Mucosa of rectum (tissue), 2 donors: ENCODE measurements at regions not wholly inside any gene's neighbourhood (a gene's known extent, or its start where the extent isn't known, plus 50 kb on each side); places are given as distances from the start of the nearest gene placed in this dataset.

Experiments used
- H3K27ac ChIP-seq, 2 donors: one replicate each; pipeline ENCODE4 v1.7.0; 2013; ENCODE audit warnings: inconsistent platforms in 2 of 2, low read depth in 2 of 2, low read length in 2 of 2
- H3K27me3 ChIP-seq, 2 donors: one replicate each; pipeline ENCODE4 v1.7.0; 2013; ENCODE audit warnings: low read length in 2 of 2; ENCODE audit not compliant: control insufficient read depth in 2 of 2, insufficient read depth in 2 of 2
- H3K36me3 ChIP-seq, 2 donors: one replicate each; pipeline ENCODE4 v1.7.0; 2013; ENCODE audit warnings: low read length in 2 of 2; ENCODE audit not compliant: control insufficient read depth in 2 of 2, insufficient read depth in 2 of 2
- H3K4me1 ChIP-seq, 2 donors: one replicate each; pipeline ENCODE4 v1.7.0; 2013; ENCODE audit warnings: low read length in 2 of 2, mild to moderate bottlenecking in 1 of 2; ENCODE audit not compliant: control insufficient read depth in 2 of 2, insufficient read depth in 2 of 2
- H3K4me3 ChIP-seq, 2 donors: one replicate each; pipeline ENCODE4 v1.7.0; 2013; ENCODE audit warnings: low read length in 2 of 2
- H3K9ac ChIP-seq, 2 donors: one replicate each; pipeline ENCODE4 v1.7.0; 2013; ENCODE audit warnings: low read length in 2 of 2, low read depth in 1 of 2, mild to moderate bottlenecking in 1 of 2
- H3K9me3 ChIP-seq, 2 donors: one replicate each; pipeline ENCODE4 v1.7.0; 2013; ENCODE audit warnings: low read length in 2 of 2; ENCODE audit not compliant: control insufficient read depth in 2 of 2
- donor health status: healthy.
- donor health status: Normal muscosa, but diverticular disease.

- no peaks in the 10 kb centered on the region for H3K9me3 ChIP-seq
- H3K27ac ChIP-seq: no peak overlapping the region
- no peaks in the 10 kb centered on the region for H3K4me1 ChIP-seq
- no peaks in the 10 kb centered on the region for H3K27me3 ChIP-seq
- no peaks in the 10 kb centered on the region for H3K36me3 ChIP-seq
- no peak overlapping the region for H3K9ac ChIP-seq
- no peak overlapping the region for H3K4me3 ChIP-seq
These were observed 813.4 kb downstream of the LRFN5 start for GRCh38 chr14:42420071-42420470.

DNA sequence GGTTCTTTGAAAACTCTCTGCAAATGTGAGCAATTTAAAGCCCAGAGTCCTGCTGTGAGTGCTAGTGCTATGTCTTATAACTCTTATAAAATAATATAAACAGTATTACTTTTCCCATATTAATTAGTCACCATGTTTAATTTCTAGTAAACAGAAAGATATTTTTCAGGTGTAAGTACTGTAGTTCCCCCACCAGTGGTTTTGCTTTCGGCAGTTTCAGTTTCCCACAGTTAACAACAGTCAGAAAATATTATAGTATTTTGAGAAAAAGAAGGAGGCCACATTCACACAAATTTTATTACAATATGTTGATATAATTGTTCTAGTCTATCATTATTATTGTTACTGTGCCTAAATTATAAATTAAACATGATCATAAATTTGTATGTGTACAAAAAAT is 800.5 kb downstream of the LRFN5 start:
- Histone ChIP-seq H3K36me3 (no peaks in the 10 kb centered on the region), H3K27ac (no peak overlapping the region), H3K4me1 (no peaks in the 10 kb centered on the region), H3K27me3 (no peaks in the 10 kb centered on the region), H3K9ac (no peak overlapping the region), H3K4me3 (no peak overlapping the region), H3K9me3 (peaks cover 0 to 3% of the 10 kb centered on the region in 2 donors)

GRCh38 chr14:42391146-42391834 is 784.6 kb downstream of the LRFN5 start:
- no peaks in the 10 kb centered on the region for H3K4me1 ChIP-seq
- no peak overlapping the region for H3K27ac ChIP-seq
- no peaks in the 10 kb centered on the region for H3K27me3 ChIP-seq
- H3K9me3 ChIP-seq: no peaks in the 10 kb centered on the region
- H3K4me3 ChIP-seq: no peak overlapping the region
- no peaks in the 10 kb centered on the region for H3K36me3 ChIP-seq
- H3K9ac ChIP-seq: no peak overlapping the region

DNA sequence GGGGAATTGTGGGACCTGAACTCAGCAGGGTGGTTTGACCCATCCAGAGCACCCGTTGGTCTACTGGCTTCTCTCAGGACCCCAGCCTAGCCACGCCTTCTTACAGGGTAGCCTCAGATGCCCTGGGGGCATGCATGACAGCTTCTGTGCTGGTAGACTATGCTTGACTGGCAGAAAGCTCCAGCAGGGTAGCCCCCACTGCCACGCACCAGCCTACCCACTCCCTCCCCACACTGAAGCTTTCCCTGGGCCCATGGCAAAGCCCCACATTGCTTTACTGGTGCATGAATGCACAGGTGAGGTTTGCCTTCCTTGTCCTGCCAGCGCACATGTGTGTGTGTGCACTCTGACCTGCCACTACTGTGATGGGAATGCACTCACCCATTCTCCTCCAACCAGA is 772.2 kb downstream of the LRFN5 start:
- H3K27me3 ChIP-seq: no peaks in the 10 kb centered on the region
- H3K36me3 ChIP-seq: no peaks in the 10 kb centered on the region
- no peaks in the 10 kb centered on the region for H3K4me1 ChIP-seq
- H3K27ac ChIP-seq: no peak overlapping the region
- H3K4me3 ChIP-seq: no peak overlapping the region
- H3K9ac ChIP-seq: no peak overlapping the region
- peaks cover 0 to 3% of the 10 kb centered on the region in 2 donors for H3K9me3 ChIP-seq

DNA sequence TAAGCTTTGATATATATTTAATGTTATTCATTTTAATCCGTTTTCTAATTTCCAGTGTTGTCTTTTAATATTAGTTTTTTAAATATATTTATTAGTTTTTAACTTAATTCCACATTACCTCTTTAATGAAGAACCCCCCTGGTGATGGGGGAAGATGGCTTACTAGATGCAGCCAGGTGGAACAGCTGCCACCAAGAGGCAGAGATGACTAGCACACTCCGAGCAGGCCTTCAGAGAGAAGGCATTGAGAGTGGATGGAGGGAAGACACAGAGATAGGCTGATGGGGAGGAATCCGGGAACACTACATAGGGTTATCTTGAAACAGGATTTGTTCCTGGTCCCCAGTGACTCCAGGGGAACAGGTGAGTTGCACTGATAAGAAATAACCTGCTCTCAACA is 771.6 kb downstream of the LRFN5 start:
- Histone ChIP-seq H3K27me3 (no peaks in the 10 kb centered on the region), H3K27ac (no peak overlapping the region), H3K9me3 (peaks cover 0 to 3% of the 10 kb centered on the region in 2 donors), H3K9ac (no peak overlapping the region), H3K4me3 (no peak overlapping the region), H3K36me3 (no peaks in the 10 kb centered on the region), H3K4me1 (no peaks in the 10 kb centered on the region)

GRCh38 chr14:42374332-42374731 is 767.7 kb downstream of the LRFN5 start:
- H3K4me3 ChIP-seq: no peak overlapping the region
- H3K27me3 ChIP-seq: no peaks in the 10 kb centered on the region
- H3K9ac ChIP-seq: no peak overlapping the region
- no peaks in the 10 kb centered on the region for H3K36me3 ChIP-seq
- H3K4me1 ChIP-seq: no peaks in the 10 kb centered on the region
- H3K27ac ChIP-seq: no peak overlapping the region
- H3K9me3 ChIP-seq: peaks cover 3% of the 10 kb centered on the region in 2 donors

- peaks cover 0 to 3% of the 10 kb centered on the region in 2 donors for H3K9me3 ChIP-seq
- H3K27me3 ChIP-seq: no peaks in the 10 kb centered on the region
- H3K4me3 ChIP-seq: no peak overlapping the region
- no peaks in the 10 kb centered on the region for H3K36me3 ChIP-seq
- H3K9ac ChIP-seq: no peak overlapping the region
- H3K27ac ChIP-seq: no peak overlapping the region
- no peaks in the 10 kb centered on the region for H3K4me1 ChIP-seq
These were observed 763.4 kb downstream of the LRFN5 start for GRCh38 chr14:42370056-42370455.

- H3K4me3 ChIP-seq: no peak overlapping the region
- peaks cover 0 to 3% of the 10 kb centered on the region in 2 donors for H3K9me3 ChIP-seq
- H3K9ac ChIP-seq: no peak overlapping the region
- no peaks in the 10 kb centered on the region for H3K36me3 ChIP-seq
- no peaks in the 10 kb centered on the region for H3K27me3 ChIP-seq
- no peaks in the 10 kb centered on the region for H3K4me1 ChIP-seq
- H3K27ac ChIP-seq: no peak overlapping the region
These were observed 761.6 kb downstream of the LRFN5 start for GRCh38 chr14:42368234-42368633.

DNA sequence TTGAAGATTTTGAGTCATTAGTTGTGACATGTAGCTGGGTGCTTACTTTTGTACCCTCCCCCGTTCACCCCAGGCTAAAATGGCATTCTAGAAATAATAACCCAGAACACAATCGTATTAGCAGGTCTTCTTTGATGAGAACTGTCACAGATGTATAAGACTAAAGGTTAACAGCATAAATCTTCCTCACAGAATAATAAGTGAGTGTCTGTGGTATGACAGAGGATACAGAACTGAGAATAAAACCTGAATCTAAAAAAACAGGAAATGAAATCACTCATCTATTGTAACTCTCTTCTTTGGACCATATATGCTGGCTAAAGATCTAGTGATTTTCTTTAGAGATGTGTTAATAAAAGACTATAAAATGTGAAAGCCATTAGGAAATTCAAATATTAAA is 746.6 kb downstream of the LRFN5 start:
- no peak overlapping the region for H3K9ac ChIP-seq
- H3K27me3 ChIP-seq: no peaks in the 10 kb centered on the region
- H3K9me3 ChIP-seq: no peaks in the 10 kb centered on the region
- no peaks in the 10 kb centered on the region for H3K36me3 ChIP-seq
- H3K4me3 ChIP-seq: no peak overlapping the region
- no peaks in the 10 kb centered on the region for H3K4me1 ChIP-seq
- H3K27ac ChIP-seq: no peak overlapping the region

GRCh38 chr14:42335918-42336317 is 729.2 kb downstream of the LRFN5 start:
- peaks cover 0 to 1% of the 10 kb centered on the region in 2 donors for H3K9me3 ChIP-seq
- no peaks in the 10 kb centered on the region for H3K36me3 ChIP-seq
- H3K4me3 ChIP-seq: no peak overlapping the region
- no peaks in the 10 kb centered on the region for H3K27me3 ChIP-seq
- no peak overlapping the region for H3K27ac ChIP-seq
- H3K4me1 ChIP-seq: no peaks in the 10 kb centered on the region
- H3K9ac ChIP-seq: no peak overlapping the region
